ENCODE measurements at regions not wholly inside any gene's neighbourhood (a gene's known extent, or its start where the extent isn't known, plus 50 kb on each side); places are given as distances from the start of the nearest gene placed in this dataset.
"Not testable (repeated sequence)": the region's sequence is repeated elsewhere in the genome, so short reads cannot be mapped to it uniquely, and the experiment has no call there.

DNA sequence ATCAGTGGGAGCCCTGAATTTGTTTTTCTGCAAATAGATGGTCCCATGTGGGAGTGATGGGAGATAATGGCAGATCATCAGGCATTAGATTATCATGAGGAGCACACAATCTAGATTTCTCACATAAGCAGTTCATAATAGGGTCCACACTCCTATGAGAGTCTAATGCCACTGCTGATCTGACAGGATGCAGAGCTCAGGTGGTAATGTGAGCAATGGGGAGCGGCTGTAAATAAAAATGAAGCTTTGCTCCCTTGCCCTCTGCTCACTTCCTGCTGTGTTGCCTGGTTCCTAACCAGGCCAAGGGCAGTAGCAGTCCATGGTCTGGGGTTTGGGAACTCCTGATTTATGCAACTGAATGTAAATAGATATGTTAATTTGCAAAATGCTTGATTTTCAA lies 538.6 kb downstream of the TRAM1L1 start:
- DNase-seq (ENCODE audit: low read depth) = no peak
- no peak for TF ChIP-seq CTCF (conservative IDR thresholded peaks at IDR 0.05; ENCODE audit: low read depth, low read length)
- no peak overlapping the region for H3K4me3 ChIP-seq (ENCODE audit: low read length)

DNA sequence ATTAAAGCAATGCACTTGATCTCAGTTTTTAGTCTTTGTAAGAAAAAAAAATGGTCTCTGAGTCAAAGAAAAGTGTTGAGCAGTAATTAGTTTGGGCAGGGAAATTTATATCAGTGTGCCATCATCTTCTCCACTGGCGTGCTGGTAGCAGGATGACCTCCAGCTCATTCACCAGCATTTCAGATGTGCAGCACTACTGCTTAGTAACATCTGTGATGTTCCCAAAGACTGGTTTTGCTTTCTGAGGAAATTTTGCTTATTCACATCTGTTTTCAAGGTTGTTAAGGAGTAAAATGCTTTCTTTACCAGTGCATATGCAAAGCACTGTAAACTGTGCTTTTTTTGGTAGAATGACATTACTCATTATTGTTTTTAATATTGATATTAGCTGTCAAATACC lies 540.4 kb downstream of the TRAM1L1 start:
- DNase-seq (ENCODE audit: low read depth) = no peak
- no peak for TF ChIP-seq CTCF (conservative IDR thresholded peaks at IDR 0.05; ENCODE audit: low read depth, low read length)
- H3K4me3 ChIP-seq (ENCODE audit: low read length) = no peak overlapping the region

- no peak for DNase-seq (ENCODE audit: low read depth)
- no peak for TF ChIP-seq CTCF (conservative IDR thresholded peaks at IDR 0.05; ENCODE audit: low read depth, low read length)
- no peak overlapping the region for H3K4me3 ChIP-seq (ENCODE audit: low read length)
Measured at GRCh38 chr4:116539744-116540143, 545.6 kb downstream of the TRAM1L1 start.

- DNase-seq (ENCODE audit: low read depth) = no peak
- no peak overlapping the region for H3K4me3 ChIP-seq (ENCODE audit: low read length)
- no peak for TF ChIP-seq CTCF (conservative IDR thresholded peaks at IDR 0.05; ENCODE audit: low read depth, low read length)
Measured at GRCh38 chr4:116537828-116538227, 547.5 kb downstream of the TRAM1L1 start.

DNA sequence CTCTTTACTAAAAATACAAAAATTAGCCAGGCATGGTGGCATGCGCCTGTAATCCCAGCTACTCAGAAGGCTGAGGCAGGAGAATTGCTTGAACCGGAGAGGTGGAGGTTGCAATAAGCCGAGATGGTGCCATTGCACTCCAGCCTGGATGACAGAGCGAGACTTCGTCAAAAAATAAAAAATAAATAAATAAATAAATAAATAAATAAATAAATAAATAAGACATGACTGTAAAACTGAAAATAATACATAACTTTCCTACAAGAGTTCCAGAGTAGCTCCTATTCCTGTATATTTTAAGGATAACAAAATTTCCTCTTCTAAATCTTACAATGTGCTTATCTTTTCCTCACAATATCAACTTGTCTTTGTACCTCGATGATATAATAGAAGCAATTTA lies 549.4 kb downstream of the TRAM1L1 start:
- not testable (repeated sequence) for H3K4me3 ChIP-seq (ENCODE audit: low read length)

GRCh38 chr4:116531870-116532269 lies 553.5 kb downstream of the TRAM1L1 start:
- no peak for DNase-seq (ENCODE audit: low read depth)
- no peak for TF ChIP-seq CTCF (conservative IDR thresholded peaks at IDR 0.05; ENCODE audit: low read depth, low read length)
- H3K4me3 ChIP-seq (ENCODE audit: low read length) = no peak overlapping the region

More for the DNA sequence above, 549.4 kb downstream of the TRAM1L1 start:
- not testable (repeated sequence) for DNase-seq (ENCODE audit: low read depth)

DNA sequence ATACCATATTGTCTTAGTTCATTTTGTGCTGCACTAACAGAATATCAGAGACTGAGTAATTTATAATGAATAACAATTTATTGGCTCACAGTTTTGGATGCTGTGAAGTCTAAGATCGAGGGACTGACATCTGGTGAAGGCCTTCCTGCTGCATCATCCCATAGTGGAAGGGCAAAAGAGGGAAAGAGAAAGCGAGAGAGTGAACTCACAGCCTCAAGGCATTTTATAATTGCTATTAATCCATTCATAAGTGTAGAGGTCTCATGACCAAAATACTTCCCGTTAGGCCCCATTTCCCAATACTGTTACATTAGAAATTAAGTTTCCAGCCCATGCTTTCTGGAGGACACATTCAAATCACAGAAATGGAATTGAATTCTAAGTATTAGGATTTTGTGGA lies 554.4 kb downstream of the TRAM1L1 start:
- H3K4me3 ChIP-seq (ENCODE audit: low read length) = no peak overlapping the region
- no peak for TF ChIP-seq CTCF (conservative IDR thresholded peaks at IDR 0.05; ENCODE audit: low read depth, low read length)
- no peak for DNase-seq (ENCODE audit: low read depth)

DNA sequence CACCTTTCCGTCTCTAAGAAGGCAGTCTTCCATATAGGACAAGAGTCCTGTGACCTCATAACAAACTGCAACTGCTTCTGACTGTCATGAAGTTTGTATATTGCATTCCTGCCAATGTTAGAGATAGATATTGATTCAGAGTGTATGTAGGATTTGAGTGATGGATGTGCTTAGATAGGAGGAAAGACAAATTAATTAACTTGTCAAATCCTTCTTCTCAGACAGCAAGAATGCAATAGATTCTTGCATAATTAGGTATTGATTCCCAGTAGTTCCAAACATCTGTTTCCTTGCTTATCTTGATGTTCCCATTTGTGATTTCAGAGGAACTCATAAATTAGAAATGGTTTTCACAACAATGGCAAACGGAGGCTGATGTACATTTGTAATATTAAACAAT lies 555.3 kb downstream of the TRAM1L1 start:
- no peak overlapping the region for H3K4me3 ChIP-seq (ENCODE audit: low read length)
- TF ChIP-seq CTCF (conservative IDR thresholded peaks at IDR 0.05; ENCODE audit: low read depth, low read length) = no peak
- no peak for DNase-seq (ENCODE audit: low read depth)

All from retinal pigment epithelial cell (primary cell).